ENCODE measurements at regions not wholly inside any gene's neighbourhood (a gene's known extent, or its start where the extent isn't known, plus 50 kb on each side); places are given as distances from the start of the nearest gene placed in this dataset.

DNA sequence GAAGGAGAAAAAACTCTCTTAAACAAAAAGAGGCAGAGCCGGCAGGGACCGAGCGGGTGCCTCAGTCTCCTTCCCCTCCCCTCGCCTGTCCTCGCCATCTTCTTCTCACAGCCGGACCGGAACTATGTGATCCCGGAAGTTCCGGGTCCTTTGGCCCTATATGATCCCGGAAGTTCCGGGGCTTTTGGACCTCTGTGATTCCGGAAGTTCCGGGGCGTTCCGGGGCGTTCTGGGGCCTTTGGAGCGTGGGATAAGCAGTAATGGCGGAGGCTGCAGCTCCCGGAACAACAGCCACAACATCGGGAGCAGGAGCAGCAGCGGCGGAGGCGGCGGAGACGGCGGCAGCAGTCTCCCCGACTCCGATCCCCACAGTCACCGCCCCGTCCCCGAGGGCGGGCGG, 98.9 kb upstream of the MED14 start:
- TF ChIP-seq, protein P1, sequence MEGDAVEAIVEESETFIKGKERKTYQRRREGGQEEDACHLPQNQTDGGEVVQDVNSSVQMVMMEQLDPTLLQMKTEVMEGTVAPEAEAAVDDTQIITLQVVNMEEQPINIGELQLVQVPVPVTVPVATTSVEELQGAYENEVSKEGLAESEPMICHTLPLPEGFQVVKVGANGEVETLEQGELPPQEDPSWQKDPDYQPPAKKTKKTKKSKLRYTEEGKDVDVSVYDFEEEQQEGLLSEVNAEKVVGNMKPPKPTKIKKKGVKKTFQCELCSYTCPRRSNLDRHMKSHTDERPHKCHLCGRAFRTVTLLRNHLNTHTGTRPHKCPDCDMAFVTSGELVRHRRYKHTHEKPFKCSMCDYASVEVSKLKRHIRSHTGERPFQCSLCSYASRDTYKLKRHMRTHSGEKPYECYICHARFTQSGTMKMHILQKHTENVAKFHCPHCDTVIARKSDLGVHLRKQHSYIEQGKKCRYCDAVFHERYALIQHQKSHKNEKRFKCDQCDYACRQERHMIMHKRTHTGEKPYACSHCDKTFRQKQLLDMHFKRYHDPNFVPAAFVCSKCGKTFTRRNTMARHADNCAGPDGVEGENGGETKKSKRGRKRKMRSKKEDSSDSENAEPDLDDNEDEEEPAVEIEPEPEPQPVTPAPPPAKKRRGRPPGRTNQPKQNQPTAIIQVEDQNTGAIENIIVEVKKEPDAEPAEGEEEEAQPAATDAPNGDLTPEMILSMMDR (IDR thresholded peaks at IDR 0.05; ENCODE audit: control extremely low read depth in 1 of 3, insufficient read depth in 1 of 3, low read depth in 1 of 3, low read length in 3 of 3): no peak
- TF ChIP-seq PHF8 (conservative IDR thresholded peaks at IDR 0.05; ENCODE audit: low read depth, low read length) (no peak), ASH2L (IDR thresholded peaks at IDR 0.05; ENCODE audit: low read length) (no peak), SP1 (IDR thresholded peaks at IDR 0.05; ENCODE audit: low read depth, low read length) (no peak), MAFK (IDR thresholded peaks at IDR 0.05; ENCODE audit: low read depth, low read length) (no peak), TCF12 (IDR thresholded peaks at IDR 0.05; ENCODE audit: low read depth, low read length) (no peak), EZH2 (IDR thresholded peaks at IDR 0.05; ENCODE audit: low read depth, low read length, severe bottlenecking) (no peak), SP2 (IDR thresholded peaks at IDR 0.05; ENCODE audit: low read length) (no peak), NRF1 (IDR thresholded peaks at IDR 0.05; ENCODE audit: low read depth, low read length) (no peak), JUN (IDR thresholded peaks at IDR 0.05; ENCODE audit: low read depth, low read length) (no peak)
- TF ChIP-seq, protein P2, sequence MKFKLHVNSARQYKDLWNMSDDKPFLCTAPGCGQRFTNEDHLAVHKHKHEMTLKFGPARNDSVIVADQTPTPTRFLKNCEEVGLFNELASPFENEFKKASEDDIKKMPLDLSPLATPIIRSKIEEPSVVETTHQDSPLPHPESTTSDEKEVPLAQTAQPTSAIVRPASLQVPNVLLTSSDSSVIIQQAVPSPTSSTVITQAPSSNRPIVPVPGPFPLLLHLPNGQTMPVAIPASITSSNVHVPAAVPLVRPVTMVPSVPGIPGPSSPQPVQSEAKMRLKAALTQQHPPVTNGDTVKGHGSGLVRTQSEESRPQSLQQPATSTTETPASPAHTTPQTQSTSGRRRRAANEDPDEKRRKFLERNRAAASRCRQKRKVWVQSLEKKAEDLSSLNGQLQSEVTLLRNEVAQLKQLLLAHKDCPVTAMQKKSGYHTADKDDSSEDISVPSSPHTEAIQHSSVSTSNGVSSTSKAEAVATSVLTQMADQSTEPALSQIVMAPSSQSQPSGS (IDR thresholded peaks at IDR 0.05; ENCODE audit: low read length): no peak

Measured in H1 (cell line).